ENCODE measurements at regions not wholly inside any gene's neighbourhood (a gene's known extent, or its start where the extent isn't known, plus 50 kb on each side); places are given as distances from the start of the nearest gene placed in this dataset.

GRCh38 chr19:28730791-28731512 lies 482.0 kb downstream of the UQCRFS1 start:
- no peak for TF ChIP-seq ZNF274 (IDR thresholded peaks at IDR 0.05; ENCODE audit: low read depth, low read length)
- TF ChIP-seq YY1 (IDR thresholded peaks at IDR 0.05; ENCODE audit: insufficient read depth, insufficient read length), result no peak
- TF ChIP-seq SUZ12 (IDR thresholded peaks at IDR 0.05; ENCODE audit: extremely low read depth, insufficient read depth, insufficient read length), result no peak

All from NT2/D1 (cell line).